ENCODE measurements at regions not wholly inside any gene's neighbourhood (a gene's known extent, or its start where the extent isn't known, plus 50 kb on each side); places are given as distances from the start of the nearest gene placed in this dataset.

- H4K20me1 ChIP-seq (replicated peaks; ENCODE audit: insufficient read depth) = peaks cover 4% of the 10 kb centered on the region; the same call in 1 of the 2 replicates
- no peaks in the 10 kb centered on the region for H3K27me3 ChIP-seq (ENCODE audit: insufficient read depth)
- no peak overlapping the region for H2AFZ ChIP-seq
- H3K4me1 Mint-ChIP-seq = peaks cover 29% of the 10 kb centered on the region
- H3K9me2 ChIP-seq (ENCODE audit: insufficient read depth) = peaks cover under 1% of the 10 kb centered on the region; the same call in 1 of the 2 replicates
- H3K4me3 Mint-ChIP-seq = no peak overlapping the region
- peaks cover 6% of the 10 kb centered on the region; the same call in 2 of the 3 replicates for H3K9me3 Mint-ChIP-seq
- TF ChIP-seq CREB1 (CRISPR knock-in tag; IDR thresholded peaks at IDR 0.05; ENCODE audit: low read depth) = no peak
- no peak for TF ChIP-seq ZNF114 (CRISPR knock-in tag; IDR thresholded peaks at IDR 0.05)
- no peak for TF ChIP-seq NANOG (IDR thresholded peaks at IDR 0.05; ENCODE audit: borderline replicate concordance)
- no peak for TF ChIP-seq JUNB (IDR thresholded peaks at IDR 0.05; ENCODE audit: unreplicated experiment)
- TF ChIP-seq POLR2AphosphoS5 (IDR thresholded peaks at IDR 0.05; ENCODE audit: low read depth) = no peak
- TF ChIP-seq CTCF (conservative IDR thresholded peaks at IDR 0.05; ENCODE audit: low read depth in 2 of 2) = no peak
- no peak for TF ChIP-seq EZH2 (IDR thresholded peaks at IDR 0.05; ENCODE audit: low read depth, unreplicated experiment)
- TF ChIP-seq EZH2phosphoT487 (IDR thresholded peaks at IDR 0.05; ENCODE audit: unreplicated experiment) = no peak
- TF ChIP-seq STAT1 (IDR thresholded peaks at IDR 0.05; ENCODE audit: unreplicated experiment) = no peak
- no peak for TF ChIP-seq ZNF462 (CRISPR knock-in tag; IDR thresholded peaks at IDR 0.05)
- TF ChIP-seq REST (IDR thresholded peaks at IDR 0.05; ENCODE audit: unreplicated experiment) = no peak
- no peak for TF ChIP-seq ZNF331 (CRISPR knock-in tag; IDR thresholded peaks at IDR 0.05; ENCODE audit: low read depth)
- no peak for TF ChIP-seq ETS1 (IDR thresholded peaks at IDR 0.05)
- no peaks in the 10 kb centered on the region for H3K36me3 ChIP-seq (ENCODE audit: insufficient read depth)
- ATAC-seq = no peak
- H3K79me2 ChIP-seq (replicated peaks; ENCODE audit: insufficient read depth) = 0 out of 2 replicates have a peak, but pooled peaks cover 2% of the 10 kb centered on the region
- H3K36me3 Mint-ChIP-seq (ENCODE audit: low read depth) = peaks cover 20% of the 10 kb centered on the region
- H3K27me3 Mint-ChIP-seq (ENCODE audit: insufficient read depth, low read depth, poor library complexity) = peaks cover 6% of the 10 kb centered on the region
- peaks cover 27% of the 10 kb centered on the region for H3K4me1 ChIP-seq (ENCODE audit: insufficient read depth)
- H3F3A ChIP-seq (replicated peaks; ENCODE audit: low read depth) = no peaks in the 10 kb centered on the region
- DNase-seq (ENCODE audit: low spot score) = no peak
- H3K27ac ChIP-seq (ENCODE audit: low read depth) = 0 out of 2 replicates have a peak overlapping the region, but pooled peaks have one; percentile 7
- H3K4me2 ChIP-seq = peak overlapping the region; percentile 12; the same call in 1 of the 2 replicates
- H3K27ac Mint-ChIP-seq = no peak overlapping the region
- no peak overlapping the region for H3K4me3 ChIP-seq
These were observed 70.8 kb upstream of the HEY2 start for GRCh38 chr6:125678601-125679000.

Measured in GM23338 (cell line).